Psoas muscle (tissue), 7 donors: ENCODE measurements at regions not wholly inside any gene's neighbourhood (a gene's known extent, or its start where the extent isn't known, plus 50 kb on each side); places are given as distances from the start of the nearest gene placed in this dataset.

Source experiments
- ATAC-seq, 4 donors: fragments of 200-7000 bp; cut with Tn5 transposase; one replicate each; pipeline ENCODE4 v1.9.1; 2020; ENCODE audit warnings: moderate library complexity in 3 of 4, mild to moderate bottlenecking in 2 of 4
- DNase-seq, 2 donors: peaks; one replicate each; pipeline ENCODE4 v3.0.0-alpha.2; 2020
- H3K27ac ChIP-seq: fragments of 200-600 bp; one replicate; pipeline ENCODE4 v1.8.0; 2022
- H3K27me3 ChIP-seq, 3 donors: fragments of 200-600 bp in 1 of 3; one replicate each; pipeline versions ENCODE4 v1.6.1 to v1.8.0; 2013 to 2022; ENCODE audit warnings: low read length in 2 of 3, mild to moderate bottlenecking in 2 of 3, moderate library complexity in 1 of 3; ENCODE audit not compliant: insufficient read depth in 3 of 3
- H3K36me3 ChIP-seq, 2 donors: fragments of 200-600 bp in 1 of 2; one replicate each; pipeline versions ENCODE4 v1.6.1 to v1.8.0; 2013 to 2022; ENCODE audit warnings: low read depth in 1 of 2, mild to moderate bottlenecking in 1 of 2, moderate library complexity in 1 of 2; ENCODE audit not compliant: insufficient read depth in 1 of 2
- H3K4me1 ChIP-seq: fragments of 200-600 bp; one replicate; pipeline ENCODE4 v1.8.0; 2022
- H3K4me3 ChIP-seq: fragments of 200-600 bp; one replicate; pipeline ENCODE4 v1.8.0; 2022; ENCODE audit warnings: mild to moderate bottlenecking
- H3K9me3 ChIP-seq: fragments of 200-600 bp; one replicate; pipeline ENCODE4 v1.8.0; 2022
- CTCF ChIP-seq: fragments of 200-600 bp; IDR thresholded peaks from one replicate; pipeline ENCODE4 v1.8.0; 2022; ENCODE audit warnings: antibody characterized with exemption
- WGBS, 3 donors: extraction: QIAGEN DNeasy Blood & Tissue Kit; methylation state at CpG; one replicate each; pipeline versions ENCODE4 v1.1.6 to v1.1.7; 2013; 5-methylcytosine and 5-hydroxymethylcytosine counted together
- intact Hi-C, 2 donors: fragments of 100-400 bp; cut with DNase I; formaldehyde crosslinking; loops; one replicate each; pipeline versions ENCODE4 v1.11.0 to v1.14.2; 2022
- donor health status: healthy with polysubstance abuse.
- donor health status: DM: no; HTN: no; CAD: no; lungs with moderate emphysema.
- donor health status: Bipolar disorder and iron deficiency.
- donor health status: healthy.
- donor health status: DM: yes; HTN: yes; CAD: no.
- donor health status: DM: no; HTN: no; CAD: no.
- donor health status: DM: yes; HTN: yes; CAD: no.

GRCh38 chr1:81380436-81380835, 420.3 kb upstream of the ADGRL2 start:
- intact Hi-C loops = no loop called here
- ATAC-seq = no peak
- Histone ChIP-seq H3K4me3 (no peak overlapping the region), H3K27ac (no peak overlapping the region), H3K9me3 (no peaks in the 10 kb centered on the region), H3K36me3 (no peaks in the 10 kb centered on the region), H3K27me3 (no peaks in the 10 kb centered on the region), H3K4me1 (no peaks in the 10 kb centered on the region)
- DNase-seq = no peak
- TF ChIP-seq CTCF = no peak
- 89 to 97% (median 90%) methylated on average over 1 of the region's 1 CpG for WGBS, 3 donors

- Histone ChIP-seq H3K9me3 (no peaks in the 10 kb centered on the region), H3K27me3 (no peaks in the 10 kb centered on the region), H3K36me3 (no peaks in the 10 kb centered on the region), H3K4me3 (no peak overlapping the region), H3K4me1 (no peaks in the 10 kb centered on the region), H3K27ac (no peak overlapping the region)
- ATAC-seq = no peak
- intact Hi-C loops = no loop called here
- no peak for DNase-seq
- no peak for TF ChIP-seq CTCF
- 58 to 82% (median 67%) methylated on average over 8 of the region's 8 CpGs for WGBS, 3 donors
Measured at GRCh38 chr1:81379430-81379829, 421.3 kb upstream of the ADGRL2 start.

GRCh38 chr1:81377406-81377805, 423.3 kb upstream of the ADGRL2 start:
- no peak for TF ChIP-seq CTCF
- Histone ChIP-seq H3K4me3 (no peak overlapping the region), H3K4me1 (no peaks in the 10 kb centered on the region), H3K36me3 (no peaks in the 10 kb centered on the region), H3K27me3 (no peaks in the 10 kb centered on the region), H3K27ac (no peak overlapping the region), H3K9me3 (no peaks in the 10 kb centered on the region)
- no peak for DNase-seq
- 65 to 72% (median 65%) methylated on average over 3 of the region's 3 CpGs for WGBS, 3 donors
- intact Hi-C loops = no loop called here
- ATAC-seq = no peak

- ATAC-seq = no peak
- no peak for TF ChIP-seq CTCF
- Histone ChIP-seq H3K27me3 (no peaks in the 10 kb centered on the region), H3K27ac (no peak overlapping the region), H3K4me1 (no peaks in the 10 kb centered on the region), H3K36me3 (no peaks in the 10 kb centered on the region), H3K4me3 (no peak overlapping the region), H3K9me3 (no peaks in the 10 kb centered on the region)
- 78 to 81% (median 78%) methylated on average over 5 of the region's 5 CpGs for WGBS, 3 donors
- intact Hi-C loops = no loop called here
- DNase-seq = no peak
Measured at GRCh38 chr1:81375884-81376548, 424.7 kb upstream of the ADGRL2 start.

- no peaks in the 10 kb centered on the region for H3K9me3 ChIP-seq
- H3K4me1 ChIP-seq = no peaks in the 10 kb centered on the region
- H3K27me3 ChIP-seq = no peaks in the 10 kb centered on the region
- 94 to 97% (median 95%) methylated on average over 5 of the region's 5 CpGs for WGBS, 3 donors
- DNase-seq (no peak), ATAC-seq (no peak)
- intact Hi-C loops = no loop called here
- H3K36me3 ChIP-seq = no peaks in the 10 kb centered on the region
- no peak overlapping the region for H3K27ac ChIP-seq
- TF ChIP-seq CTCF = no peak
- H3K4me3 ChIP-seq = no peak overlapping the region
Measured at GRCh38 chr1:81374481-81374880, 426.3 kb upstream of the ADGRL2 start.
